ENCODE measurements at regions not wholly inside any gene's neighbourhood (a gene's known extent, or its start where the extent isn't known, plus 50 kb on each side); places are given as distances from the start of the nearest gene placed in this dataset.

GRCh38 chr2:12259493-12259892 is 457.2 kb upstream of the TRIB2 start:
- no peak for TF ChIP-seq CTCF (IDR thresholded peaks at IDR 0.05)
- no peak for TF ChIP-seq EZH2 (IDR thresholded peaks at IDR 0.05)
